Activated CD4-positive, alpha-beta memory T cell treated with anti-CD3 and anti-CD28 coated beads for 36 hours (primary cell): ENCODE measurements at regions not wholly inside any gene's neighbourhood (a gene's known extent, or its start where the extent isn't known, plus 50 kb on each side); places are given as distances from the start of the nearest gene placed in this dataset.
"Not testable (repeated sequence)": the region's sequence is repeated elsewhere in the genome, so short reads cannot be mapped to it uniquely, and the experiment has no call there.

Source experiments
- CTCF ChIA-PET: fragments of 350-600 bp; sonication (Branson Sonifier 250); formaldehyde crosslinking; loops from one replicate; lab custom pipeline; 2021; ENCODE audit warnings: antibody characterized with exemption, inconsistent platforms; lab: Charles Lee
- POLR2A ChIA-PET: fragments of 350-600 bp; sonication (Branson Sonifier 250); formaldehyde crosslinking; loops from one replicate; lab custom pipeline; 2021; ENCODE audit warnings: antibody characterized with exemption; lab: Charles Lee
- DNase-seq: peaks from one replicate; pipeline ENCODE4 v3.0.0-alpha.2; 2020
- H3K27ac Mint-ChIP-seq: one replicate; pipeline ENCODE4 v1.8.0; 2021; ENCODE audit warnings: mixed read lengths
- H3K27me3 Mint-ChIP-seq: one replicate; pipeline ENCODE4 v1.8.0; 2021; ENCODE audit warnings: mixed read lengths
- H3K36me3 Mint-ChIP-seq: one replicate; pipeline ENCODE4 v1.8.0; 2021; ENCODE audit warnings: mixed read lengths
- H3K4me1 Mint-ChIP-seq: one replicate; pipeline ENCODE4 v1.8.0; 2021; ENCODE audit warnings: low read depth, mixed read lengths
- H3K4me3 Mint-ChIP-seq: one replicate; pipeline ENCODE4 v1.8.0; 2021; ENCODE audit warnings: mild to moderate bottlenecking, mixed read lengths
- H3K9me3 Mint-ChIP-seq: one replicate; pipeline ENCODE4 v1.8.0; 2021; ENCODE audit warnings: mixed read lengths
- intact Hi-C: fragments of 100-400 bp; cut with micrococcal nuclease; formaldehyde crosslinking; loops from one replicate; pipeline ENCODE4 v1.15.1; 2023

GRCh38 chr2:105537466-105537865 lies 138.6 kb upstream of the FHL2 start:
- POLR2A ChIA-PET = no interaction called here
- intact Hi-C loops = no loop called here
- Mint-ChIP-seq H3K4me3 (no peak overlapping the region), H3K4me1 (peaks cover 4% of the 10 kb centered on the region), H3K27ac (no peak overlapping the region), H3K27me3 (peaks cover 11% of the 10 kb centered on the region), H3K9me3 (no peaks in the 10 kb centered on the region), H3K36me3 (no peaks in the 10 kb centered on the region)
- no peak for DNase-seq
- CTCF ChIA-PET = interaction anchor here (1.1 kb wide), 1 partner anchor 9 kb away, joined by 6 read pairs; no protein-coding TSS in a partner anchor

GRCh38 chr2:105536175-105536574 lies 137.3 kb upstream of the FHL2 start:
- peaks cover 11% of the 10 kb centered on the region for H3K27me3 Mint-ChIP-seq
- no peak for DNase-seq
- ChIA-PET POLR2A (no interaction called here), CTCF (no interaction called here)
- intact Hi-C loops = no loop called here
- H3K4me3 Mint-ChIP-seq = no peak overlapping the region
- no peaks in the 10 kb centered on the region for H3K9me3 Mint-ChIP-seq
- peaks cover 4% of the 10 kb centered on the region for H3K4me1 Mint-ChIP-seq
- H3K36me3 Mint-ChIP-seq = no peaks in the 10 kb centered on the region
- H3K27ac Mint-ChIP-seq = no peak overlapping the region

- POLR2A ChIA-PET, H3K36me3 Mint-ChIP-seq, DNase-seq, H3K27me3 Mint-ChIP-seq, H3K4me3 Mint-ChIP-seq, CTCF ChIA-PET, H3K27ac Mint-ChIP-seq, H3K4me1 Mint-ChIP-seq, intact Hi-C loops, H3K9me3 Mint-ChIP-seq: not testable (repeated sequence)
Observed at GRCh38 chr2:105529258-105529657, 130.4 kb upstream of the FHL2 start.

GRCh38 chr2:105526000-105526925 lies 127.4 kb upstream of the FHL2 start:
- Mint-ChIP-seq H3K9me3 (no peaks in the 10 kb centered on the region), H3K27ac (no peak overlapping the region), H3K4me1 (no peaks in the 10 kb centered on the region), H3K36me3 (no peaks in the 10 kb centered on the region), H3K27me3 (peaks cover 1% of the 10 kb centered on the region), H3K4me3 (no peak overlapping the region)
- POLR2A ChIA-PET = no interaction called here
- CTCF ChIA-PET = interaction anchor here (0.6 to 1.4 kb wide), 5 partner anchors 18 to 157 kb away, joined by 3 to 4 read pairs (median 3); no protein-coding TSS in a partner anchor
- intact Hi-C loops = no loop called here
- no peak for DNase-seq

- ChIA-PET POLR2A (no interaction called here), CTCF (interaction anchor here (1.2 to 1.4 kb wide), 3 partner anchors 19 to 156 kb away, joined by 3 to 4 read pairs (median 3); no protein-coding TSS in a partner anchor)
- Mint-ChIP-seq H3K27me3 (peaks cover 1% of the 10 kb centered on the region), H3K4me1 (no peaks in the 10 kb centered on the region), H3K27ac (no peak overlapping the region), H3K4me3 (no peak overlapping the region), H3K9me3 (no peaks in the 10 kb centered on the region), H3K36me3 (no peaks in the 10 kb centered on the region)
- intact Hi-C loops = no loop called here
- no peak for DNase-seq
Observed at GRCh38 chr2:105525201-105525600, 126.3 kb upstream of the FHL2 start.

- Mint-ChIP-seq H3K27me3 (peaks cover 1% of the 10 kb centered on the region), H3K36me3 (no peaks in the 10 kb centered on the region), H3K9me3 (no peaks in the 10 kb centered on the region), H3K4me1 (no peaks in the 10 kb centered on the region), H3K4me3 (no peak overlapping the region), H3K27ac (no peak overlapping the region)
- ChIA-PET CTCF (interaction anchor here (2.0 to 7.2 kb wide), 4 partner anchors 147 to 178 kb away, joined by 7 to 69 read pairs (median 17); no protein-coding TSS in a partner anchor), POLR2A (no interaction called here)
- DNase-seq = no peak
- intact Hi-C loops = no loop called here
Observed at GRCh38 chr2:105522645-105523044, 123.8 kb upstream of the FHL2 start.

- intact Hi-C loops = loop anchor here (1.0 kb wide), 2 partner anchors 24 to 151 kb away; no protein-coding TSS in a partner anchor
- DNase-seq = no peak
- ChIA-PET CTCF (interaction anchor here (0.8 to 7.2 kb wide), 12 partner anchors 17 to 291 kb away, joined by 3 to 69 read pairs (median 4); no protein-coding TSS in a partner anchor), POLR2A (no interaction called here)
- no peaks in the 10 kb centered on the region for H3K36me3 Mint-ChIP-seq
- no peaks in the 10 kb centered on the region for H3K9me3 Mint-ChIP-seq
- no peak overlapping the region for H3K4me3 Mint-ChIP-seq
- no peaks in the 10 kb centered on the region for H3K4me1 Mint-ChIP-seq
- no peak overlapping the region for H3K27ac Mint-ChIP-seq
- H3K27me3 Mint-ChIP-seq = peaks cover 3% of the 10 kb centered on the region
Observed at GRCh38 chr2:105521616-105522015, 122.8 kb upstream of the FHL2 start.

GRCh38 chr2:105521176-105521575 lies 122.3 kb upstream of the FHL2 start:
- Mint-ChIP-seq H3K4me1 (no peaks in the 10 kb centered on the region), H3K27me3 (peaks cover 3% of the 10 kb centered on the region), H3K9me3 (no peaks in the 10 kb centered on the region), H3K4me3 (no peak overlapping the region), H3K27ac (no peak overlapping the region), H3K36me3 (no peaks in the 10 kb centered on the region)
- intact Hi-C loops = loop anchor here (1.0 kb wide), 2 partner anchors 24 to 151 kb away; no protein-coding TSS in a partner anchor
- no peak for DNase-seq
- POLR2A ChIA-PET = no interaction called here
- CTCF ChIA-PET = interaction anchor here (0.6 to 7.2 kb wide), 18 partner anchors 10 to 291 kb away, joined by 3 to 69 read pairs (median 4); no protein-coding TSS in a partner anchor

- Mint-ChIP-seq H3K36me3 (no peaks in the 10 kb centered on the region), H3K4me1 (no peaks in the 10 kb centered on the region), H3K9me3 (no peaks in the 10 kb centered on the region), H3K27me3 (peaks cover 11% of the 10 kb centered on the region), H3K27ac (no peak overlapping the region), H3K4me3 (no peak overlapping the region)
- POLR2A ChIA-PET = no interaction called here
- CTCF ChIA-PET = interaction anchor here (0.6 to 7.2 kb wide), 6 partner anchors 8 to 1070 kb away, joined by 3 to 69 read pairs (median 5); no protein-coding TSS in a partner anchor
- DNase-seq = no peak
- intact Hi-C loops = no loop called here
Observed at GRCh38 chr2:105519516-105519915, 120.7 kb upstream of the FHL2 start.

- ChIA-PET CTCF (interaction anchor here (1.1 to 7.2 kb wide), 5 partner anchors 7 to 231 kb away, joined by 4 to 69 read pairs (median 5); no protein-coding TSS in a partner anchor), POLR2A (no interaction called here)
- DNase-seq = no peak
- Mint-ChIP-seq H3K27ac (no peak overlapping the region), H3K27me3 (peaks cover 14% of the 10 kb centered on the region), H3K9me3 (no peaks in the 10 kb centered on the region), H3K4me3 (no peak overlapping the region), H3K4me1 (no peaks in the 10 kb centered on the region), H3K36me3 (no peaks in the 10 kb centered on the region)
- intact Hi-C loops = no loop called here
Observed at GRCh38 chr2:105518897-105519296, 120.0 kb upstream of the FHL2 start.

GRCh38 chr2:105517814-105518705 lies 119.2 kb upstream of the FHL2 start:
- CTCF ChIA-PET = interaction anchor here (1.6 to 7.2 kb wide), 3 partner anchors 29 to 150 kb away, joined by 4 to 69 read pairs (median 8); no protein-coding TSS in a partner anchor
- H3K36me3 Mint-ChIP-seq = no peaks in the 10 kb centered on the region
- no peak for DNase-seq

More at GRCh38 chr2:105517814-105518705, 119.2 kb upstream of the FHL2 start:
- Mint-ChIP-seq H3K4me3 (no peak overlapping the region), H3K27me3 (peaks cover 14% of the 10 kb centered on the region), H3K9me3 (no peaks in the 10 kb centered on the region), H3K27ac (no peak overlapping the region), H3K4me1 (no peaks in the 10 kb centered on the region)
- POLR2A ChIA-PET = no interaction called here
- intact Hi-C loops = no loop called here
